IMR-90 (cell line): ENCODE measurements at regions not wholly inside any gene's neighbourhood (a gene's known extent, or its start where the extent isn't known, plus 50 kb on each side); places are given as distances from the start of the nearest gene placed in this dataset.
A peak's percentile ranks its signal among the peaks of the same experiment; 100 is the strongest.

Source experiments
- ATAC-seq: fragments of 200-7000 bp; cut with Tn5 transposase; 2 replicates; pipeline ENCODE4 v1.9.1; 2020; ENCODE audit warnings: low read depth, mild to moderate bottlenecking, moderate library complexity
- BruUV-seq: library from RNA; stranded (reverse); fragments of 400-500 nt; replicated peaks from 2 replicates; lab custom pipeline; 2021; lab: Mats Ljungman, UMichigan
- CTCF ChIA-PET: fragments of 300-600 bp; formaldehyde crosslinking; extraction: SDS; loops from one replicate; lab custom pipeline; 2021; ENCODE audit warnings: antibody characterized with exemption; lab: Yijun Ruan, JAX
- POLR2A ChIA-PET: fragments of 300-600 bp; sonication (Branson Sonifier 250); formaldehyde crosslinking; loops from one replicate; lab custom pipeline; 2022; ENCODE audit warnings: antibody characterized with exemption; ENCODE audit not compliant: unreplicated experiment; lab: Charles Lee
- DNase-seq: peaks from one replicate; pipeline ENCODE4 v3.0.0; 2013
- H2AFZ ChIP-seq: replicated peaks from 2 replicates; pipeline ENCODE3; 2013; ENCODE audit warnings: low read length, mild to moderate bottlenecking; ENCODE audit not compliant: poor library complexity
- H2AK5ac ChIP-seq: 2 replicates; pipeline ENCODE4 v1.6.1; 2013; ENCODE audit warnings: low read depth, low read length, inconsistent platforms
- H2AK9ac ChIP-seq: replicated peaks from 2 replicates; pipeline ENCODE3; 2013; ENCODE audit warnings: mild to moderate bottlenecking, low read depth, low read length, moderate library complexity; ENCODE audit not compliant: poor library complexity
- H2BK120ac ChIP-seq: 2 replicates; pipeline ENCODE4 v1.6.1; 2013; ENCODE audit warnings: low read depth, low read length, inconsistent platforms
- H2BK15ac ChIP-seq: 3 replicates; pipeline ENCODE4 v1.6.1; 2013; ENCODE audit warnings: low read depth, low read length, inconsistent platforms
- H2BK20ac ChIP-seq: 2 replicates; pipeline ENCODE4 v1.6.1; 2013; ENCODE audit warnings: low read depth, mild to moderate bottlenecking, inconsistent platforms, low read length, moderate library complexity
- H2BK5ac ChIP-seq: 2 replicates; pipeline ENCODE4 v1.6.1; 2013; ENCODE audit warnings: mild to moderate bottlenecking, low read depth, low read length, inconsistent platforms; ENCODE audit not compliant: poor library complexity, severe bottlenecking
- H3K14ac ChIP-seq: replicated peaks from 2 replicates; pipeline ENCODE4 v1.6.1; 2013; ENCODE audit warnings: low read depth, low read length, inconsistent platforms
- H3K18ac ChIP-seq: 2 replicates; pipeline ENCODE4 v1.6.1; 2013; ENCODE audit warnings: low read depth, low read length, control low read depth
- H3K23ac ChIP-seq: 2 replicates; pipeline ENCODE4 v1.6.1; 2013; ENCODE audit warnings: low read depth, low read length, inconsistent platforms
- H3K27ac ChIP-seq: 2 replicates; pipeline ENCODE4 v1.5.1; 2013; ENCODE audit warnings: mild to moderate bottlenecking, control low read depth, low read length; ENCODE audit not compliant: insufficient read depth
- H3K27me3 ChIP-seq: 2 replicates; pipeline ENCODE4 v1.6.1; 2013; ENCODE audit warnings: low read length; ENCODE audit not compliant: control insufficient read depth, insufficient read depth
- H3K36me3 ChIP-seq: 2 replicates; pipeline ENCODE4 v1.6.1; 2013; ENCODE audit warnings: low read length, mixed read lengths; ENCODE audit not compliant: control insufficient read depth, insufficient read depth
- H3K4ac ChIP-seq: 2 replicates; pipeline ENCODE4 v1.6.1; 2013; ENCODE audit warnings: low read depth, low read length, inconsistent platforms
- H3K4me1 ChIP-seq: 2 replicates; pipeline ENCODE4 v1.6.1; 2013; ENCODE audit warnings: low read length, mixed read lengths; ENCODE audit not compliant: control insufficient read depth, insufficient read depth
- H3K4me2 ChIP-seq: 2 replicates; pipeline ENCODE4 v1.6.1; 2013; ENCODE audit warnings: low read depth, mild to moderate bottlenecking, control low read depth, low read length, moderate library complexity
- H3K4me3 ChIP-seq: 2 replicates; pipeline ENCODE4 v1.5.1; 2013; ENCODE audit warnings: low read depth, mild to moderate bottlenecking, control low read depth, low read length, moderate library complexity; ENCODE audit not compliant: insufficient read depth
- H3K56ac ChIP-seq: 2 replicates; pipeline ENCODE4 v1.6.1; 2013; ENCODE audit warnings: low read length, inconsistent platforms; ENCODE audit not compliant: insufficient read depth; ENCODE audit errors: extremely low read depth
- H3K79me1 ChIP-seq, 2 experiments: 2 replicates each; pipeline ENCODE4 v1.6.1; 2013; ENCODE audit warnings: low read length in 2 of 2, inconsistent platforms in 1 of 2, low read depth in 1 of 2
- H3K9ac ChIP-seq: 2 replicates; pipeline ENCODE4 v1.6.1; 2013; ENCODE audit warnings: low read depth, low read length, control low read depth
- H3K9me1 ChIP-seq: 2 replicates; pipeline ENCODE4 v1.6.1; 2013; ENCODE audit warnings: low read length, inconsistent platforms; ENCODE audit not compliant: insufficient read depth
- H3K9me3 ChIP-seq: 2 replicates; pipeline ENCODE4 v1.6.1; 2013; ENCODE audit warnings: low read length; ENCODE audit not compliant: control insufficient read depth, insufficient read depth
- H4K20me1 ChIP-seq: 2 replicates; pipeline ENCODE4 v1.6.1; 2013; ENCODE audit warnings: low read length, inconsistent platforms; ENCODE audit not compliant: insufficient read depth
- H4K5ac ChIP-seq: 2 replicates; pipeline ENCODE4 v1.6.1; 2013; ENCODE audit warnings: mild to moderate bottlenecking, low read depth, low read length, control low read depth
- H4K8ac ChIP-seq, 2 experiments: 2 replicates each; pipeline ENCODE4 v1.6.1; 2013; ENCODE audit warnings: low read depth in 2 of 2, low read length in 2 of 2, control low read depth in 1 of 2, inconsistent platforms in 1 of 2
- H4K91ac ChIP-seq: 2 replicates; pipeline ENCODE4 v1.6.1; 2013; ENCODE audit warnings: low read depth, low read length, inconsistent platforms; ENCODE audit not compliant: insufficient read depth
- BHLHE40 ChIP-seq: fragments of 150-350 bp; IDR thresholded peaks from 2 replicates; pipeline ENCODE4 v1.6.1; 2016; ENCODE audit warnings: mild to moderate bottlenecking, low read depth, low read length
- CEBPB ChIP-seq: IDR thresholded peaks from 2 replicates; pipeline ENCODE4 v1.6.1; 2012; ENCODE audit warnings: low read depth, low read length, improper control_type of control experiment
- CHD1 ChIP-seq: IDR thresholded peaks from 2 replicates; pipeline ENCODE4 v1.6.1; 2012; ENCODE audit warnings: low read depth, low read length, improper control_type of control experiment
- CTCF ChIP-seq: conservative IDR thresholded peaks from 2 replicates; pipeline ENCODE4 v1.5.1; 2012; ENCODE audit warnings: mild to moderate bottlenecking, low read depth, low read length, improper control_type of control experiment
- ELK1 ChIP-seq: fragments of 150-350 bp; IDR thresholded peaks from 2 replicates; pipeline ENCODE4 v1.6.1; 2016; ENCODE audit warnings: low read depth, mild to moderate bottlenecking, low read length, moderate library complexity, borderline replicate concordance
- FOS ChIP-seq: fragments of 150-350 bp; IDR thresholded peaks from 2 replicates; pipeline ENCODE4 v1.6.1; 2016; ENCODE audit warnings: low read depth, low read length
- MXI1 ChIP-seq: IDR thresholded peaks from 2 replicates; pipeline ENCODE4 v1.6.1; 2012; ENCODE audit warnings: low read depth, mild to moderate bottlenecking, low read length, moderate library complexity, borderline replicate concordance
- NFE2L2 ChIP-seq: fragments of 150-350 bp; IDR thresholded peaks from 2 replicates; pipeline ENCODE4 v1.6.1; 2016; ENCODE audit warnings: low read depth, mild to moderate bottlenecking, low read length
- POLR2A ChIP-seq: IDR thresholded peaks from 2 replicates; pipeline ENCODE4 v1.6.1; 2012; ENCODE audit warnings: mild to moderate bottlenecking, low read depth, low read length
- RAD21 ChIP-seq: IDR thresholded peaks from 2 replicates; pipeline ENCODE4 v1.6.1; 2012; ENCODE audit warnings: low read length, improper control_type of control experiment
- RCOR1 ChIP-seq: IDR thresholded peaks from 2 replicates; pipeline ENCODE4 v1.6.1; 2012; ENCODE audit warnings: mild to moderate bottlenecking, low read length, improper control_type of control experiment; ENCODE audit not compliant: insufficient replicate concordance
- RFX5 ChIP-seq: IDR thresholded peaks from 2 replicates; pipeline ENCODE4 v1.8.0; 2012; ENCODE audit warnings: low read depth, mild to moderate bottlenecking, low read length, moderate library complexity
- SMC3 ChIP-seq: fragments of 150-350 bp; IDR thresholded peaks from 2 replicates; pipeline ENCODE4 v1.6.1; 2016; ENCODE audit warnings: low read depth, mild to moderate bottlenecking, antibody characterized with exemption, low read length, moderate library complexity
- WGBS, 2 experiments: methylation state at CpG; one replicate each; pipeline versions ENCODE4 v1.1.5 to v1.1.7; 2013; ENCODE audit warnings: missing lambda C conversion rate in 2 of 2; ENCODE audit not compliant: insufficient read length in 1 of 2; ENCODE audit errors: extremely low coverage in 2 of 2; 5-methylcytosine and 5-hydroxymethylcytosine counted together
- dilution Hi-C: fragments of 300-500 bp; cut with HindIII; formaldehyde crosslinking; loops from one replicate; pipeline ENCODE4 v1.14.3; 2018; ENCODE audit warnings: low sequenced_read_pairs; ENCODE audit not compliant: unreplicated experiment
- in situ Hi-C: fragments of 300-500 bp; cut with MboI; formaldehyde crosslinking; loops from 3 replicates; pipeline ENCODE4 v1.14.3; 2019; ENCODE audit warnings: low sequenced_read_pairs, inconsistent platforms, mixed read lengths
- intact Hi-C: fragments of 100-400 bp; cut with micrococcal nuclease; formaldehyde crosslinking; loops from 2 replicates; pipeline ENCODE4 v1.10.0; 2022

DNA sequence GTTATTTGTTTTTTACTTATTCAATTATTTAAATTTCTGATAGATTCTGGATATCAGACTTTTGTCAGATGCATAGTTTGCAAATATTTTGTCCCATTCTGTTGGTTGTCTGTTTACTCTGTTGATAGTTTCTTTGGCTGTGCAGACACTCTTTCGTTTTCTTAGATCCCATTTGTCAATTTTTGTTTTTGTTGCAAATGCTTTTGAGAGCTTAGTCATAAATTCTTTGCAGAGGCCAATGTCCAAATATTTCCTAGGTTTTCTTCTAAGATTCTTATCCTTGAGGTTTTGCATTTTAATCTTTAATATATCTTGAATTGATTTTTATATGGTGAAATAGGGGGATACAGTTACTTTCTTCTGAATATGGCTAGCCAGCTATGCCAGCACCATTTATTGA, 112.7 kb upstream of the SESTD1 start:
- in situ Hi-C loops, result no loop called here
- Histone ChIP-seq H4K20me1 (no peaks in the 10 kb centered on the region), H2BK120ac (no peak overlapping the region), H2AK9ac (no peak overlapping the region), H3K4ac (no peak overlapping the region), H2BK5ac (no peak overlapping the region), H2BK15ac (no peak overlapping the region), H4K8ac (no peak overlapping the region), H3K18ac (no peak overlapping the region), H3K14ac (no peak overlapping the region), H2AFZ (no peak overlapping the region), H3K4me2 (0 out of 2 replicates have a peak overlapping the region, but pooled peaks have one; percentile 45), H3K27me3 (peaks cover 12% of the 10 kb centered on the region), H3K36me3 (no peaks in the 10 kb centered on the region), H4K5ac (no peak overlapping the region), H3K27ac (no peak overlapping the region), H2BK20ac (no peak overlapping the region), H3K4me1 (peaks cover 2% of the 10 kb centered on the region), H3K9me3 (no peaks in the 10 kb centered on the region), H3K56ac (no peak overlapping the region), H3K23ac (no peak overlapping the region), H2AK5ac (no peak overlapping the region), H3K79me1 (no peaks in the 10 kb centered on the region), H3K4me3 (no peak overlapping the region), H3K9me1 (no peaks in the 10 kb centered on the region), H3K9ac (no peak overlapping the region), H4K91ac (no peak overlapping the region)
- BruUV-seq, result no TSS peak
- TF ChIP-seq CTCF (no peak), MXI1 (no peak), ELK1 (no peak), POLR2A (no peak), RAD21 (no peak), CHD1 (no peak), CEBPB (no peak), RCOR1 (no peak), NFE2L2 (no peak), BHLHE40 (no peak), FOS (no peak), SMC3 (no peak), RFX5 (no peak)
- ChIA-PET CTCF (no interaction called here), POLR2A (no interaction called here)
- dilution Hi-C loops, result no loop called here
- DNase-seq (peak; percentile 11), ATAC-seq (peak; percentile 72)
- intact Hi-C loops, result no loop called here
- no CpG with 5 or more reads among the region's 1 CpG for WGBS, 2 experiments
